SK-N-DZ (cell line): ENCODE measurements at regions not wholly inside any gene's neighbourhood (a gene's known extent, or its start where the extent isn't known, plus 50 kb on each side); places are given as distances from the start of the nearest gene placed in this dataset.
A peak's percentile ranks its signal among the peaks of the same experiment; 100 is the strongest.

Source experiments
- DNase-seq: peaks from one replicate; pipeline ENCODE4 v3.0.0-alpha.2; 2015; ENCODE audit warnings: low spot score

DNA sequence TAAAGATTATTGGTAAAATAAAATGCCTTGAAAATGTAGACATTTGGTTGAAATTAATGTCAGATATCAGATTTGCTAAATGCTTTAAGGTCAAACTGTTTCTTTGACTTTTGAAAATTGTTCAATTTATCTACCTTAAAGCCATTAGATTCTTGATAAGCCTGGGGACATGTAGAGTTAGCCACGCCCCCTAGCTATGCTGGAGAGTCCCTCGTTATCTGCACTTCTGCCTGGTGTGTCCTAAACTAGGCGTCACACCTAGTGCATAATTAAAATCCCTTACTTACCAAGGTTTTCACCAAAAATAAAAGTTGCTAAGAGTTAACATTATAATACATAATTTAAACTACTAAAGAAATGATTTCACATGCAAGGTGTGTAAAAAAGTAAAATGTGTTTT lies 79.5 kb downstream of the EGLN3 start:
- no peak for DNase-seq

DNA sequence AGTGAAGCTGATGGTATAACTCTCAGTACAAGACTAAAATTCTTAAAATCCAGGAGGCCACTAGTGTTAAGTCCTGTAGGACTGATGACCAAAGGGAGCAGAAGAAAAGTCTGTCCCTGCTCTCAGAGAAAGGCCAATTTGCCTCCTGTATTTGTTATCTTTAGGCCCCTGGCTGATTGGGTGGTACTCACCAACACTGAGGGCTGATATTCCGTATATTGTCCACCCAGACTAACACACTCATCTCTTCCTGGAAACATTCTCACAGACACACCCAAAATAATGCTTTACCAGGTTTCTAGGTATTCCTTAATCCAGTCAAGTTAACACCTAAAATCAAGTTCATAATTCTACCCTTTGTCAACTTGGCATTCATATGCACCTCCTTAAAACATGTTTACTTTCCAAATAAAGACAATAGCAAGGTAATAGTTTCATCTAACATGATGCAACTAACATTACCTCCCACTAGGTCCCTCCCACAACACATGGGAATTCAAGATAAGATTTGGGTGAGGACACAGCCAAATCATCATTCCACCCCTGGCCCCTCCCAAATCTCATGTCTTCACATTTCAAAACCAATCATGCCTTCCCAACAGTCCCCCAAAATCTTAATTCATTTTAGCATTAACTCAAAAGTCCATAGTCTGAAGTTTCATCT lies 84.3 kb downstream of the EGLN3 start:
- no peak for DNase-seq

DNA sequence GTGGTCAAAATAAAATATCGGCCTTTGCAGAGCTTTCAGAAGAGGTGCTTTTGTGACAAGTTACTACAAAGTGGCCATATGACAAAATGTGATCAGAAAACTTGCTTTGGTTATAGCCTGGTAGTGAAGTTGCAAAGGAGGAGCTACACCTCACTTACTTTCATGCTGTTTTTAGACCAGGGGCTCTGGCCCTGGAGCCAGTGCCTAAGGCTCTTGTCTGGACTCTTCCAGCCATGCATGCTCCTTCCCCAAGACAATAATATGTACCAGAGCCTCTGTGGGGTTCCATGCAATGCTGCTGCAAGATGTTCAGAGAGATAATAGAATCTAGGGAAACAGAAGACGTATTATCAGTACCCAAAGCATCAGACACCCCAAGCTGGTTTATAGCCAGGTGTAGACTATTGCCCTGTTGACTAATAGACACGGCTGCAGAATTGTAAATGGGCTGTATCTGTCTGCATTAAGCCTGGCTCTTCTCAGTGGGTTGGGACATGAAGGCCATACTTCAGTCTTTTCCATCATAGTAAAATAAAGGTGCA lies 88.5 kb downstream of the EGLN3 start:
- no peak for DNase-seq

DNA sequence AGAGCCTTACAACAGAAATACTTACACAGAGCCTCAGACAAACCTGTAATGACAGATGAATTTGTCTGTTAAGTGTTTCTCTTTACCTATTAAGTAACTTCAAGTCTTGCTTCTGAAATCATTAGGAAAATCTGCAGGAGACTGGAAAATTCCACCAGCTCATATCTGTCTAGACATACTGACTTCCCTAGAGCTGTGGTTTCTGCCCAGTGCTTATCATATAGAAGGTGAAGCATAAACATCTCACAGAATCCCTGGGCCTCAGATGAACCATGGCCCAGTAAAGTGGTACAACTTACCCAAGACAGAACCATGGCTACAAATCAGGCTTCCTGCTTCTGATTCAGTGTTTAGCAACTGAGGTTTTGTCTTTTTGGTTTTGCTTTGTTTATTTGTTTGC lies 91.6 kb downstream of the EGLN3 start:
- no peak for DNase-seq

DNA sequence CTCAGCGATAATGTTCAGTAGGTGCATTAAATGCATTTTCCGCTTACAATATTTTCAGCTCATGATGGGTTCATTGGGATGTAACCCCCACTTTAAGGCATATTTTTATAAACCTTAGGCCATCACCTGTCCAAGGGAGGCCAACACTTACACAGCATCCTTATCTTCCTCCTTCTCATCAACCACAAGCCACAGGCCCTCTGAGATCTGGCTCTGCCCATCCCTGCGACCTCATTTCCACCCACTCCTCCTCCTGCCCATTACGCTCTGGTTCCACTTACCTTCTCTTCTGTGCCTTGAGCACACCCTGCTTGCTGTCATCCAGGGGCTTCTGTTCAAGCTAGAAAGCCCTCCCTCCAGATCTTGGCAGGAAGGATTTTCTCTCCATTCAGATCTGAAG lies 93.2 kb downstream of the EGLN3 start:
- no peak for DNase-seq

DNA sequence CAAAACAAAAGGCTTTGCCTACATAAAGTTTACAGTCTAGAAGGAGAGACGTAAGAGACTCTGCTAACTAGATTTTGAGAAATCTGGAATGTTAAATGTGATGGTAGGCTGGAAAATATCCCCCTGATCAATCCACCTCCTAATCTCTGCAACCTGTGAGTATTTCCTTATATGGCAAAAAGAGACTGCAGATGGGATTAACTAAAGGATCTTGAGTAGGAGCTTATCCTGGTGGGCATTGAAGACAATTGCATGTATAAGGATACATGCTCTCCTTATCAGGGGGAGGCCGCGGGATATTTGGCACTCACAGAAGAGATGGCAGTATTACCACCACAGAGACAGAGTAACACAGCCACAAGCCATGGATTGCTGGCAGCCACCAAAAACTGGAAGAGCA lies 95.2 kb downstream of the EGLN3 start:
- peak; percentile 24 for DNase-seq
